HG03469 (cell line): ENCODE measurements at regions not wholly inside any gene's neighbourhood (a gene's known extent, or its start where the extent isn't known, plus 50 kb on each side); places are given as distances from the start of the nearest gene placed in this dataset.
"Not testable (repeated sequence)": the region's sequence is repeated elsewhere in the genome, so short reads cannot be mapped to it uniquely, and the experiment has no call there.

Source experiments
- ATAC-seq: cut with Tn5 transposase; IDR thresholded peaks from one replicate; pipeline ENCODE4 v1.9.1; 2021; ENCODE audit warnings: mild to moderate bottlenecking, moderate library complexity, moderate number of reproducible peaks; ENCODE audit not compliant: unreplicated experiment

- ATAC-seq: no peak
Measured at GRCh38 chr4:84146300-84146959, 352.7 kb downstream of the NKX6-1 start.

DNA sequence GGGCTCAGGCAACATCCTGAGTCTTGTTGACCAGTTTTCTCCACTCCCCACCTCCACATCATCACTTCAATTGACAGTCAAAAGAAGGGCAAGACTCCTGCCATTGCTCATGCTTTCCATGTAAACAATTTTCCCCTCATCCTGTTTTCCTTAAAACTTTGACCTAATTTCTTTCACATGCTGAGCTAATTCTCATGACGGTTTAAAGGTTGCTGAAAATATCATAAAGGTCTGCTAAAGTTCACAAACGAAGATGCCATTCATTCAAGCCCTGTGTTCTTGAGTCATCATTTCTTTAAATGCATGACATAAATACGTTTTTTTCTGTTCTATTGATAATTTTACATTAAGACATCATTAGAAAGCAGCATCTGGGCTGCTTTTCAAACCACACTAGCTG lies 353.9 kb downstream of the NKX6-1 start:
- no peak for ATAC-seq

- not testable (repeated sequence) for ATAC-seq
Measured at GRCh38 chr4:84126911-84127310, 372.2 kb downstream of the NKX6-1 start.

GRCh38 chr4:84126061-84126787 lies 372.9 kb downstream of the NKX6-1 start:
- no peak for ATAC-seq

GRCh38 chr4:84110040-84110439 lies 389.1 kb downstream of the NKX6-1 start:
- ATAC-seq: no peak

DNA sequence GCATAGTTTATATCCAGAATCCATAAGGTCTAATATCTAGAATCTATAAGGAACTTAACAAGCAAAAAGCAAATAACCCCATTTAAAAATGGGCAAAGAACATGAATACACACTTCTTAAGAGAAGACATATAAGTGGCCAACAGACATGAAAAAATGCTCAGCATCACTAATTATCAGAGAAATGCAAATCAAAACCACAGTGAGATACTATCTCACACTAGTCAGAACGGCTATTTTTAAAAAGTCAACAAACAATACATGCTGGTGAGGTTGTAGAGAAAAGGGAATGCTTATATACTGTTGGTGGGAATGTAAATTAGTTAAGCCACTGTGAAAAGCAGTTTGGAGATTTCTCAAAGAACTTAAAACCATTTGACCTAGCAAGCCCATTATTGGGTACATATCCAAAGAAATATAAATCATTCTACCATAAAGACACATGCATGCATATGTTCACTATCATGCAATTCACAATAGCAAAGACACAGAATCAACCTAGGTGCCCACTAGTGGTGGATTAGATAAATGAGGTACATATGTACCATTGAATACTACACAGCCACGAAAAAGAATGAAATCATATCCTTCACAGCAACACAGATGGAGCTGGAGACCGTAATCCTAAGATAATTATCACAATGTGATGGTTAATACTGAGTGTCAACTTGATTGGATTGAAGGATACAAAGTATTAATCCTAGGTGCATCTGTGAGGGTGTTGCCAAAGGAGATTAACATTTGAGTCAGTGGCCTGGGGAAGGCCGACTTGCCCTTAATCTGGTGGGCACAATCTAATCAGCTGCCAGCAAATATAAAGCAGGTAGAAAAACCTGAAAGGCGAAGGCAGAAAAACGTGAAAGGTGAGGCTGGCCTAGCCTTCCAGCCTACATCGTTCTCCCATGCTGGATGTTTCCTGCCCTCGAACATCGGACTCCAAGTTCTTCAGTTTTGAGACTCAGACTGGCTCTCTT lies 397.2 kb downstream of the NKX6-1 start:
- ATAC-seq: not testable (repeated sequence)

DNA sequence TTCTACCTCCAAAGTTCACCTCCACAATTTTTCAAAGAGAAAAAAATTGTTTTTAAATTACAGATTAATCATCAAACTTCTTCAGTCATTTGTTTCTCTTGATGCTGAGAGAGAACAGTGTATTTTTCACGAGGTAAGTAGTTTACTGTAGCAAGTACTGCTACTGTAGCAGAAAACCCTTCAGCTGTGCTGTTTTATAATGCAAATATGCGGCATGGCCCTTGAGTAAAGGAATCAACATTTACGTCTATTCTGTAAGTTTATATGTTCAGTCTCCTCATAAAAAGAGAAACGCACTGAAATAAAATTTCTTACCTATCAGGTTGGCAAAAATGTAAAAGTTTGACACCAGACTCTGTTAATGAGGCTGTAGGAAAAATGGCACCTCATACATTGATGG lies 399.0 kb downstream of the NKX6-1 start:
- no peak for ATAC-seq

DNA sequence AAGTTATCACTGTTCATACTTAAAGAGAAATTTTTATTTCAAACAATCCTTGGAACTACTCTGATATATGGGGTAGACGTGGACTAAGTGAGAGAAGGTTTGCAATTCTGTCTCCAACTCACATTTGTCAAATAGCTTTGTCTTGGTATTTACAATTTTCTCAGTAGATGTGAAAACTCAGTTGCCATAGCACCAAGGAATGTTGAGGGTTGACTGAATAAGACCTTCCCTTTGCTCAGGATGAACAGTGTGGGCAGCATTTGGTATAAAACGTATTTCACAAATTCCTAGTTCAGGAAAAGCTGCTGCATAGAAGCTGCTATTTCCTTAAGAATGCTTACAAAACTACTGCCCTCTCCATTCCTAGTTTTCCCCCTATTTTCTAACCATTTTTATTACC lies 399.5 kb downstream of the NKX6-1 start:
- no peak for ATAC-seq

DNA sequence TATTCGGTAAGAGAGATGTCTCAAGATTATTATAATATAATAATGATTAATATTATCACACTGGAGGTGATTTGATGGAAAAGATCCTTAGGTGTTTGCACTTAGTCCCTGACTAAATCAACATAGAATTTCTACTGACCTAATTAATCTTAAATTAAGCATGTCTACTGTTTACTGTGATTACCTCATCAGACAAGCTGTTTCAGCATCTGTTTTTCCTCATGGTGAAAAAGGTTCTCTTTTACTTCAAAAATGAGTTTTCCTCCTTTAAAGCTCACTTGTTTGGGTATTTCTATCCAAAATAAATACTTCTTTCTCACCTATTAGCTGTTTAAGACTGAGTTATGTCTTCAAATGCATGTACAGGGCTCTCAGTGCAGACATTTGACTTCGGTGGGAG lies 407.8 kb downstream of the NKX6-1 start:
- ATAC-seq: no peak

DNA sequence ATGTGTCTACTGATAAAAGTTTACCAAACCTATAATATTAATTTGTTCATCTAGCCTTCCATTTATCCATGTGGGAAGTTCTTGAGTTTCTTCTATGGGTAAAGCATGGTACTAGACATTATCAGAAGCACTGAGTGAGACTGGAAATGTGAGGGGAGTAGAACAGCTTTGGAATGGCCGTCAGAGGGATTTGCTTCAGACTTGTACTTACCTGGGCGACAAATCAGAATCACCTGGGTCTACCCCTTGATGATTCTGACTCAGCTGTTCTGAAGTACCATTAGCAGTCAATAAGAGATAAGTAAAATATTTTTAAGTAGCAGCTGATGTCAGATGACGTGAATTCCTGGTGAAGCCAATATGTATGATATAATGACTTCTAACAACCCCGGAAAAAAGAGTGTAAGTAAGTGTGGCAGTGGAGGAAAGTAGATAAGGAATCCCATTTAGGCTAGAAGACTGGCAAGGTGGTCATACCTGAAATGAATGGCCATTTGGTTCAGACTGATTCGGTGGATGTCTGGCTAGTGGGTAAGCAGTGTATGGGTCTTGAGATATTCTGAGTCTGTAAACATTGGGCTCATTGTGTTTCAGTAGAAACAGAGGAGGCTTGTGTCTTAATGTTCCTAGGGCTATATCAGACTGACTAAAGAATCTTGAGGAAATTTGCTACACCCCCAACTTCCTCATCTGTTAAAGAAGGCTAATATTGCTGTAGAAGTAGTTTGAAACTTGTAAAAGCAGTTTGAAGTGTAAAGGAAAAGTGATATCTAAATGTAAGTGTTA lies 409.2 kb downstream of the NKX6-1 start:
- ATAC-seq: no peak

GRCh38 chr4:84085986-84086385 lies 413.1 kb downstream of the NKX6-1 start:
- no peak for ATAC-seq

DNA sequence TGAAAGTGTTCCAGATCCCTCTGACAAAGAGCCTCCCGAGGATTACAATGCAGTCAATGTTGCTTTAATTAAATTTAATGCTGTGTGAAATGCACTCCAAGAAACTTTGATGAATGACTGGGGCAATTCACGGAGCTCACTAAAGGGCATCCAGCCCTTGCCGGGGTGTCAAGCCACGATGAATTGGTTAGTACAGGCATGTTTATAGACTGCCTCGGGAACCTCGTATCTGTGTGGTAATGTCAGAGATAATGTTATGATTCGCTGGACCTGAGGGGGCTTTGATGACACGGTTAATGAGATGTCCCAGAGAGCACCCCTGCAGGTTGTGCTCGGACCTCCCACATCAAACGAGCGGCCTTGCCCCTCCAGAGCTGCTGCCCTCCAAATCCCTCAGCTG lies 428.8 kb downstream of the NKX6-1 start:
- ATAC-seq: no peak

- ATAC-seq: no peak
Measured at GRCh38 chr4:84063619-84064018, 435.5 kb downstream of the NKX6-1 start.

DNA sequence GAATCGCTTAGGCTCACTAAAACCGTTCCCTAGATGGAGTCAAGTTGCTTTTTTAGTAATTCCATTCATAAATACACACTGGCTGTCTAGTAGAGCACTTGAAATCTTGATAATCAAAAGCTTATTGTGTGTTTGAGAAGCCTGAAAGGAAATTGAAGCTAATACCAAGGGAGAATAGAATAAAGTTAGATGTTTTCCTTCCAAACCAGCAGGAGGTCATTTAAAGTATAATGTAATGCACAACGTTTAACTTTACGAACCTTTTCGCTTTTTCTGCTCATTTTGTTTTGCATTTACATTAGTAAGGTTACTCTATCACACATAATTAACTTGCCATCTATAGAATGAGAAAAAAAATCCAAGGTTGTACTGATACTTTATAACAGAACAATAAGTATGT lies 440.9 kb downstream of the NKX6-1 start:
- ATAC-seq: no peak

DNA sequence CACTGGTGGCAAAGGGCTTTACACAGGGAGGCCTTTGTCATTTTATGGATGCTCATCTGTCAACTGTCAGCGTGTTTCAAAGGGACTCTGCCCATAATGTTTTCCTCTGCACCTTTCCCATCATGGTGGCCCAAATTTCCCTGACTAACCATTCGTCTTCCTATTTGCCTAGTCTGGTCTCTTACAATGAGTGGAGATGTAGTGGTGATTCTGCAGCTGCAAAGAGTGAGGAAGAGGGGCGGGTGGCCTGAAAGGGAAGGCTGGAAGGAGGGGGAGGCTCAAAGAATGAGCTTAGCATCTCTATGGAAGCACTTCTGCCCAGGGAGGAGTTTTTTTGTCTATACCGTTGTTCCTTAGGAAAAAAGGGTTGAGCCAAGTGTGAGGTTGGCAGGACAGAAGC lies 447.5 kb downstream of the NKX6-1 start:
- no peak for ATAC-seq

DNA sequence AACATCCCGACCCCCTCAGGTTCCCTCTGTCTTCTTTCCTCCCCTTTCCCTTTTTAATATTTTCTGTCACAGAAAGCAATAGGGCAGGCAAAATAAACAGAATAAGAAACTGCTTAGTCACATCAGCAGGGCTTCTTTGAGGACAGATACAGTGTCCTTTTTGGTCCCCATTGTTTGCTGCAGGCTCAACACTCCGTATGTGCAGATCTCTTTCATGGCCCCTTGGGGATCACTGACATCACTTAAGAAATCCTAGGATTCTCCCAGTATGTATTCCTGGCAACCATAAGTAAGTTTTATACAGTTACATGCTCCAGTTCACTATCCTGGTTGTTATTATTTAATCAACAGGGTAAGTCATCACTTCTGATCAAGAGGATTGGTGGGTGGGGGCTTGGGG lies 448.0 kb downstream of the NKX6-1 start:
- no peak for ATAC-seq

DNA sequence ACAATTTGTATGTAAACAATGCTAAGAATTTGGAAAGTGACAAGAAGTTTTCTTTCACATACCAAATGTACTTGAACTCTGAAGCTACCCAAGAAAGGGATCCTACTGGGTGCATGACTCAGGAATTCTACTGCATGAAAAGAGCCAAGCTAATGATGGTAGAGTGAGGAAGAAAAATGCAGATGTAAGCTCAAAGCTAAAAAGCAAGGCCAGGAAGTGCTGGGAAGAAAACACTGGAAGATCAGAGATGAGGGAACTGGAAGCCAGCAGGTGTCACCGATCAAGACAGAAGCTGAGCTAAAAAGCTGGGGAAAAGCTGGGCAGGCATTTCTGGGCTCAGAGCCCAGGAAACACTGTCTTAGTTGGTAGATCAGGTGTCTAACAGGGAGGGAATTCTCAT lies 449.1 kb downstream of the NKX6-1 start:
- ATAC-seq: no peak

DNA sequence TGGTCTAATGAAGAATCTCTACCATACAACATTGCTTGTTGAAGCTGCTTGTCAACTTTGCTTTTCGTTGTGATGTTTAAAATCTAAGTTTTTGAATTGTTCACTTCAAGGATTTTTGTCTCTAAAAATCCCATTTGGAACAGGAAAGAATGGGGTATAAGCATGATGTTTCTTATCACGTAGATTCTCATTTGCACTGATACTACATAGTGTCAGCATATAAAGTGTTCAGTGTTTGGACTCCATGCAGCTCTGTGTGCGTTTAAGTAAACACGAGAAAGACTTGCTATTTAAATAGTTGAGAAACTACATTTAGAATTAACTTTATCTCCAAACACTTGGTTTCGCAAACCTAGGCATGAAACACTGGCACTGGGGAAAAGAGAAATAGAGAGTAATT lies 452.5 kb downstream of the NKX6-1 start:
- no peak for ATAC-seq

- no peak for ATAC-seq
Measured at GRCh38 chr4:84041426-84041825, 457.7 kb downstream of the NKX6-1 start.

- ATAC-seq: no peak
Measured at GRCh38 chr4:84035568-84035967, 463.5 kb downstream of the NKX6-1 start.

- ATAC-seq: peak; percentile 79
Measured at GRCh38 chr4:84032372-84032771, 466.7 kb downstream of the NKX6-1 start.
